GM04504 (cell line): ENCODE measurements at regions not wholly inside any gene's neighbourhood (a gene's known extent, or its start where the extent isn't known, plus 50 kb on each side); places are given as distances from the start of the nearest gene placed in this dataset.
A peak's percentile ranks its signal among the peaks of the same experiment; 100 is the strongest.
"Not testable (repeated sequence)": the region's sequence is repeated elsewhere in the genome, so short reads cannot be mapped to it uniquely, and the experiment has no call there.

ENCODE experiments used
- DNase-seq: peaks from one replicate; pipeline ENCODE4 v3.0.0-alpha.2; 2012; ENCODE audit warnings: low read depth

- DNase-seq, result no peak
Measured at GRCh38 chr4:155450676-155451075, 73.9 kb upstream of the MAP9 start.

- no peak for DNase-seq
Measured at GRCh38 chr4:155445306-155445705, 68.5 kb upstream of the MAP9 start.

- no peak for DNase-seq
Measured at GRCh38 chr4:155444721-155445120, 68.0 kb upstream of the MAP9 start.

- DNase-seq, result peak; percentile 41
Measured at GRCh38 chr4:155442267-155443105, 65.7 kb upstream of the MAP9 start.

- DNase-seq, result no peak
Measured at GRCh38 chr4:155441475-155441874, 64.7 kb upstream of the MAP9 start.

- DNase-seq, result not testable (repeated sequence)
Measured at GRCh38 chr4:155439760-155440159, 63.0 kb upstream of the MAP9 start.

GRCh38 chr4:155434904-155435303 is 58.1 kb upstream of the MAP9 start:
- no peak for DNase-seq

GRCh38 chr4:155434366-155434765 is 57.6 kb upstream of the MAP9 start:
- DNase-seq, result no peak

- no peak for DNase-seq
Measured at GRCh38 chr4:155433636-155434360, 57.0 kb upstream of the MAP9 start.

GRCh38 chr4:155430895-155431795 is 54.4 kb upstream of the MAP9 start:
- no peak for DNase-seq

- DNase-seq, result no peak
Measured at GRCh38 chr4:155428128-155428527, 51.4 kb upstream of the MAP9 start.

- DNase-seq, result no peak
Measured at GRCh38 chr4:155426953-155427352, 50.2 kb upstream of the MAP9 start.
